ENCODE measurements at regions not wholly inside any gene's neighbourhood (a gene's known extent, or its start where the extent isn't known, plus 50 kb on each side); places are given as distances from the start of the nearest gene placed in this dataset.

DNA sequence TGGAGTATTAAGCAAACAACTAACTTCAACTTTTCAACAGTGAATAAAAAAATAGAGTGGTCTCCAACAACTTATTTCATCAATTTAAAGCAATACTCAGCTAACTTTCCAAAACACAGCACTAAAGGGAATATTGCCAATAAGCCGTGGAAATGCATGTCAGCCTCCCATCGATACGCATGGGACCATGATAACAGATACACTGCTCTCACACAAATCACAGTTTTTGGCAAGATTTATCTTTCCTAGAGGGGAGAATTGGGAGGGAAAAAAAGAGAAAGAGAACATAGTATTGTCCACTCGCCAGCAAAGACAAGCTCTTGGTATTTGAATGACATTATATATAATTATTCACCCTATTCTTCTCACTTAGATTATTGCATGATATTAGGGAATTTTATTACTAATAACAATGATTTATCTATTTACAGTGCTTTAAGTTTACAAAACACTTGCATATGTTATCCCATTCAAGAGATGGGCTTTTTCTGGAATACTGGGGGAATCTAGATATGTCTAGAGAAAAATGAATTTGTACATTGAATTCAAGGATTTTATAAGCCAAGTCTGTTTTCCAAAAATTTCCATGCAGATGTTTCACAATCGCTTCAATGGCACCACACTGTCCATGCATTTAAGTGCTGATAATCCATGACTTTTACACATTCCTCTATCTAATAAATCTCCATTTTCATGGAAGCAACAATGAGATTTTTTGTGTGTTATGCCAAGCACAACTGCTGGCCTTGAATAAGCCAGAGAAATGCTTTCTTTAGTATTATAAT is 194.0 kb upstream of the MGMT start:
- DNase-seq = no peak

DNA sequence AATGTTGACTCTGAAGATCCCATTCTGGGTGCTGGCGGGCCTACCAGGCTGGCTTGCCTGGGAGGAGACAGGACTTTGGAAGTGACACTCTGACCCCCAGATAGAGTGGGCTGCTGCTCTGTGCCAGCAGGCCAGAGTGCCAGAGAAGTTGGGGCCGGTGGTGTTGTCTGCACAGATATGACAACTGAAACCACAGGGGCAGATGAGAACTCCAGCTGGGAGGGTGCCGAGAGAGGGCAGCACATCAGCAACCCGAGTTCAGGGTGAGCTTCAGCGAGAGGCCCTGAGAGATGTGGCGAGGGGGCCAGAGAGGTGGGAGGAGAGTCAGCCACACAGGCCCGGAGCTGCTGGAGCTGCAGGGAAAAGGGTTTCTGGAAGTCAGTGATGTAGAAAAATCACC is 193.2 kb upstream of the MGMT start:
- DNase-seq = no peak

DNA sequence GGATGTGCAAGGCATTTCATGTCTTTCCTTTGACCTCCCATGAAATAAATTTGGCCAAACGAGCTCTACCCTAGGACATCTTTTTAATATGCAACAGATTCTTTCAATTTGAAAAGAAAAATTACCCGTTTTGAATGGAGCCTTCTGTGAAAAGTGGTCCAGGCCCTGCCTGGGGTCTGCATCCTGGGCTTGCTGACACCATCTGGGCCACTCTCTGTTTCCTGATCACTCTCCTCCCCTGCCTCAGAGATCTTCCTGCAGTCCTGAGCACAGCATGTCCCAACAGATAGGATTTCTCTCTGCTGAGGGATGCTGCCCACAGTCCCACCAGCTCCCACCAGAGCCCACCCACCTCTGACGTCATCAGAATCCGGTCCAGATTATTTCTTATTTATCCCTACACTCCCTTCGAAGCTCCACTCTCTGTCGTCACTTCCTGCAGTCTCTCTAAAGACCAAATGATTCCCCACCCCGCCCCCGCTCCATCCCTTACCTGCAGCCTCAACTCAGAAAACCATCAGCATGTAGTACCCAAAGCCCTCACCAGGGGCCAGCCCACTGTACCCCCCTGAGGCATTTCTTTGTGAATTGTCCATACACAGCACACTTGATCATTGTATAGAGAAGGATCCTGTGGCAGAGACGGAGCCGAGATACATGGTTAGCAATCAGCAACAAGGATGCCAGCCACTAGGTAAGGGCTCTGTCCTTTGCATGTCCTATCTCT is 192.1 kb upstream of the MGMT start:
- DNase-seq = no peak

DNA sequence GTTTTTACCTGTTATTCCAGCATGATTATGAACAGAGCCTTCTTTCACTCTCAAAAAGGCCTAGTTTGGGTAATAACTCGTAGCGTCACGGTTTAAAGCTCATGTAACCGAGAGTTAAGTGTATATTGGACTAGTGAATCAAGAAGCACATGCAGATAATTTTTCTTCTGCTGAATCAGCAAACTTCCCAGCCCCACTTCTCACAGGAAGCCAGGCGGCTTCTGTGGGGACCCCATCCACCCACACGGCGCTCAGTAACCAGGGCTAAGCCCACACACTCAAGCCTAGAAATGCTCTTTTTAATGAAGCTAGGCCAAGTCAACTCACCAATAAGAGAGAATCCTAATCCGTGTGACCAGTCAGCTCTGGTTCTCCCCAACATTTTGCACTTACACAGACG is 191.2 kb upstream of the MGMT start:
- no peak for DNase-seq

DNA sequence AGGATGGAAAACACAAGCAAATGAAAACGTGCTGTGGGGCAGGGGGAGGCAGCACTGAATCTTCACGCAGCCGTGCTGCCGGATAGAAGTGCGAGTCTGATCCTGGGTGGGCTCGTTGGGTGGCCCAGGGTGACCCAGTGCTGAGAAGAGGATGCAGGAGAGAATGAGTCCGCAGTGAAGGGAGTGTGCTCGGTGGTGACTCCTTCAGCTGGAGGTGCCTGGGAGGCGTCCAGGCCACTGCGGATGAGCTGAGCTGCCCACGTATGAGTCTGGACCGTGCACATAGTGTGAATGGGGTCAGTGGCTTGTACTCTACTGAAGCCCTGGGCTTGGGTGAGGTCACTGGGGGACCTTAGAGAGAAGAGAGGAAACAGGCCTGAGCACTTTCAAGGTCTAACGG is 190.0 kb upstream of the MGMT start:
- no peak for DNase-seq

DNA sequence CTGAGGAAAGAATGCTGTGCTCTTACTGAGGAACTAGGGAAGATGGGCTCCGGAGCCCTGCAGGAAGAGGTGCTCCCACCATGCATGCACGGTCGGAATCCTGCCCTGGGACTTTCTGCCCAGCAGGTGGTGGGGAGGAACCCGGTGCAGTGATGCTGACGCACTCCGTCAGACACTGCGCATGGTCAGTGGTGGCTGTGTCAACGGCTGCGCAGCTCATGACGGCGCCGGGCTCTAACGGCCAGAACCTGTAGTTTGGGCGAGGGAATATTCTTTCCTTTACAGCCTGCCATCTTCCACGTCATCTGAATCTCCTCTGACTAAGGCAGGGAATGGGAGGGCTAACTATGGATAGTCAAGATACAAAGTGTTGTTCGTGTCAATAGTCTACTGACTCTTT is 189.2 kb upstream of the MGMT start:
- DNase-seq = no peak

DNA sequence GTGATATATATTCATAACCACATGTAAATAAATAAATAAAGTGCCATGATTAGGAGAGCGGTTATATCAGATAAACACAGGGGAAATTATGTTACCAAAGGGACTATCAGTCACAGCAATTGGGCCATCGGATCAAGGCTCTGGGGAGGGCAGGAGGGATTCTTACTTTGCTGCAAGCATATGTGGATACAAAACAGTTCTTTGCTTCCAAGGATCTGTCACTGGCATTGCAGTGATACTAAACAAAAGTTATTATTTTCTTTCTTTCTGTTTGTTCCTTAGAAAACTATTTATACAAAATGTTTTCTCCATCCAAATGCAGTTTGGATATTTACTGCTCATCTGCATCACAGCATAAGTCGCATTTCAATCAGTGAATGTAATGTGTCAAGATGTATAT is 188.4 kb upstream of the MGMT start:
- peak in 1 of 2 donors; percentile 37 for DNase-seq

DNA sequence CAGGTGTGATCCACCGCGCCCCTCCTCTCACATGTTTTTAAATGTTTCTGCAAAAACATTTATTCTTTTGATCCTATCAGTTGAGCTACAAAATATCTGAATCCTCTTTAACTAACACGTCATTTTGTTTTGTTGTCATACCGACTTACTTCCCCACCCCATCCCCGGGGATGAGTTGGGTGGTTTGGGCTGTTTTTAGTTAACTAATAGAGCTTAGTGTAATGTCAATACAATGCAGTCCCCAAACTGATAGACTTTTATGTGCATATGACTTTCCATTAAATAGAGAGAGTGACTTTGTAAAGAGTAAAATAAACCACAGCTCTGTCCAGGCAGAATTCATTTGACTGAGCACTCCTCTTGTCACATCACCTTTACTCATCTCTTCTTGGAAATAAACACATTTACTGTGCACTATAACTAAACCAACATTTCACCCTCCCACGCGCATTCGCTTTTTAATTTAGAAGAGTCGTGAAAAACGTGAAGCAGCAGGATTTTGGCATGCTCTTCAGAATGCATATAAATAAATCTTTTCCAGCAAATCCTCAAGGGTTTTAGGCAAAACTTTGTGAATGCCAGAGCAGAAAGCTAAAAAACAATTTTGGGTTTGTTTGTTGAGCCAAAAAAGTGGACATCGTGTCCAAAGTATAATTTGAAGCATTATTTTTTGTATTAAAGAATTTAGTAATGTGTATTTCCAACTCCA is 187.4 kb upstream of the MGMT start:
- DNase-seq = no peak

DNA sequence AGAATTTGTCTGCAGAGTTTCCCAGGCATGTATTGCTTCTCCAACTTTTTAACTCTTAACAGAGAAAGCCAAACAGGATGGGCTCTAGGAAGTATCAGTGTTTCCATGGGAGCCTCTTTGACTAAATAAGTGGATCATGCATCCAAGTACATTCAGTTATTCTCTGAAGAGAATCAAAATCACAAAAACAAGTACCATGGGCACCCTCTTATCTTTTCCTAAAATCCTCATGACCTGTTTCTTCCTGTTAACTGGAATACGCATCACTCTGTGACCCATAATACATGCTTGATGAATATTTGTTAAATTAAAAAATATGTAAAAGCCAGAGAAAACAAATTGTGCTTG is 186.9 kb upstream of the MGMT start:
- no peak for DNase-seq

DNA sequence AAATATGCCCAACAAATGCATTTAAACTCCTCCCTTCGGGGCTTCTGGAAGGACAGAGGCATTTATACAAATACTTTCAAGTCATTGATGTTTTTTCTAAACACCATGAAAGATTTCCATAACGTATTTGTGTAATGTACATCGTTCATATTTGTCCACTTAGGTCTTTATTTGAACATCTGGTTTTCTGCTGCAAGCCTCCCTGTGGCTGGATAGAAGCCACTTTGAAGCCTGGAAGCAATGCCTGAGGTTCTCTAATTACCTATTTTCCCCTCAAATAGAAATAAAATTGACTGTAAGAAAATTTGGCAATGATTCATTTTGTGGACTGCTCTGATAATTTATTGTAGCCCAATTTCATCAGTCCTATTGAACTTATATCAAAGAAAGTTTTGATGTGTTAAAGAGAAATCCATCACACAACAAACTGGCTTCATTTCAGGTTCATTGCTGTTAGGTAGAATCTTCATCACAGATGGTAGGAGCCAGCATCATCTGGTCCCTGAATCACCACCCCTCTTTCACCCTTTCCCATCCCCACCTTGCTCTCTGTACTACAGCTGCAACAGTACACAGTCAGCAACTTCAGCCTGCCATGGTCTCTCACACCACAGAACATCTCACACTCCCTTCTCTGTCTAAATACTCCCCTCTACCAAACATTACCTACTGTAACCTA is 186.0 kb upstream of the MGMT start:
- DNase-seq = no peak

DNA sequence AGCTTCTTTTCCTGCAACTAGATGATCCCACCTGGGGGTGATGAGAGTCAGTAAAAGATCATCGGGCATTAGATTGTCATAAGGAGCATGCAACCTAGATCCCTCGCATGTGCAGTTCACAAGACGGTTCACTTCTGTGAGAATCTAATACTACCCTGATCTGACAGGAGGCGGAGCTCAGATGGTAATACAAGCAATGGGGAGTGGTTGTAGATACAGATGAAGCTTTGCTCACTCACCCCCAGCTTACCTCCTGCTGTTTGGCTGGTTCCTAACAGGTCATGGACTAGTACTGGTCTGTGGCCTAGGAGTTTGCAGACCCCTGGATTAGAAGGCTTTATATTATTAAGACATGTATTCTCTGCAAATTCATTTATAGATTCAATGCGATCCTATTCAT is 181.6 kb upstream of the MGMT start:
- no peak for DNase-seq

DNA sequence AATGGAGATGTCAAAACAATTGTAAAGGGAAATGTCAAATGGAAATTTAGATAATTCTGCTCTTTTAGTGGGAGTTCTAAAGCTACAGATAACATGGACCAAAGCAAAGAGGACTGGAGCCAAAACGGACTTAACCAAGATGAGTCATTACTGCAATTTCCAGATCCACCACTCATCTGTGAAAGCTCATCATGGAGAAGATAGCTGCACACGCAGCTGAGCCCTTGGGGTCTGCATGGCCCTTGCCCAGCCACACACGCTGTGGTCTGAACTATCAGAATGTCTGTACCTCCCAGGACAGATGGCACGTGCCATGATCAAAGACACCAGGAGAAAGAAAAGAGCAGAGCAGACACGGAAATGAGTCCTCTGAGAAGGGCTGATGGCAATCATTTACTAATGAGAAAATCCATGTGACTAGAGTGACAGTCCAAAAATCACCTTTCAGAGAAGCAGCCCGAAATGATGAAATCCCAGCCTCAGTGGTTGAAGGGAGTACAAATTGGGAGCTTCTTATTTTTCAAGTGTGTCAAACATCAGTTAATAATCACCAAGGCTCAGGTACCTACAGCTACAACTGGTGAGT is 177.9 kb upstream of the MGMT start:
- DNase-seq = no peak

DNA sequence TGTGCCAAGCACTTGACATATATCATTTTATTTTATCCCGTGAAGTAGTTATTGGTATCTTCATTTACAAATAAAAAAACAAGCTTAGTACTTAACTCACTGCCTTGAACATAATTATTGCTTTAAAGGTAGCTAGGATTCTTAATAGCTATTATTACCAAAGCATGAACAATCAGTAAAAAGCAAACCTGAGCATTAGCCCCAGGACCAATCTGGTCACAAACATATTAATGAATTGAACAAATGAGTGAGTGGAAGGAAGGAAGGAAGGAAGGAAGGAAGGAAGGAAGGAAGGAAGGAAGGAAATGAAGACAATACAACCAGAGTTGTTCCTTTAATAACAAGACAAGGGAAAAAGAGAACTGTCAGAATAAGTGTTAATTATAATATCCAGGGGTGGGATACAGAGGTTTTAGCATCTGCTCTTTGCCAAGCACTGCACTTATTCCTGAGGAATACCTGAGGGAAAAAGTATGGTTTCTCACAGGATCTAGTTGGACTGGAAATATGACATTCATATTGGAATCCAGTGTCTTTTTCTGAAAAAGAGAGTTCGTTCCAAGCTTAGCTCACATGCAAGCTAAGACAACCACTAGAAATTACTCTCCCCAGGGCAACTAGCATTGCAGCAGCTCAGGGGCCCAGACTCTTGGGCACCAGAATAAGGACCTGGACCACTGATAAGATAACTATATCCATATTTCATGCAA is 172.9 kb upstream of the MGMT start:
- no peak for DNase-seq

DNA sequence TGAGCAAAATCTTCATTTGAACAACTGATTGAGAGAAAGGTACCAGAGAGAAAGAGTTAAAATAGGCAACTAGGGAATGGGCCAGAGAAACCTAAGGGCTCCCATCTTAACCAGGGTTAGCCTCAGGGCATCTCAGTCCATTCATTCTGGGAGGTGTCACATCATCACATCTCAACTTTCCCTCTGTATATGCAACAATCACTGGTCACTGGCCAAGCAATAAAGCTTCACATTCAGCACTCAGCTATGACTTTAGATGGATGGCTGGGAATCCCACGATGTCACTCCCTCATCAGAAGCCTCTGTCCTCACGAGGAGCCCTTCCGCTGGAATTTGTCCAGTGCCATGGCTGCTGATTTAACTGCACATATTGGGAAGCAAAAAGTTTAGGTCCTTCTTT is 172.1 kb upstream of the MGMT start:
- no peak for DNase-seq

DNA sequence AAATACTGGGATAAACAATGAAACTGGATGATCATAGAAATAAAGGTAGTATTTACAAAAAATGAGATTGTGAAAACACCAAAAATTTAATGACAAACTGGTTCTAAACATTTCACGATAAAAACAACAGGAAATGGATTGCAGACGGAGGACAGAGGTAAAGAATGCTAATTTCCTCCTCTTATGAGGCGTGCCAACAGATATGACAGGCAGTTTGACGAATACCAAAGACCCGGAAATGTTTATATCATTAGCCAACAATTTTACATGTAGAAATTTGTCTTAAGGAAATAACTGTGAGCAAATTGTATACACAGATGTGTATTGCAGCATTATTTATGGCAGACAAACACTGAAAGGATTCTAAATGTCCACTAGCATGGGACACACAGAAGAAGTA is 162.0 kb upstream of the MGMT start:
- DNase-seq = no peak

DNA sequence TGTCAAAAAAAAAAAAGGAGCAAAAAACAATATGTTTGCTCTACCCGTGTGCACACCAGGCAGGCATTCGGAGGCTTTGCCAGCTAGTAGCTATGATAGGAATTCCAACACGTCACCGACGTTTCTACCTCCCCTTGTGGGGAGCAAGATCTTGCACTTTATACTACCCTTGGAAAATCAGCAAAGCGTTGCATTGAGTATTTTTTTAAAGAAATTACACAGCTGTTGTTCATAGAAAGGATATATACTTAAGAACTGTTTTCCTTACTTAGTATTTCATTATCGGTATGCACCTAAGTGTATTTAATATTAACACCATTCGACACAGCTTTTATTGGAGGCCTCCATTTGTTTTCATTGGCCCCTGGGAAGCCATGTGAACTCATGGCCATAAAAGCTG is 159.9 kb upstream of the MGMT start:
- DNase-seq = no peak

DNA sequence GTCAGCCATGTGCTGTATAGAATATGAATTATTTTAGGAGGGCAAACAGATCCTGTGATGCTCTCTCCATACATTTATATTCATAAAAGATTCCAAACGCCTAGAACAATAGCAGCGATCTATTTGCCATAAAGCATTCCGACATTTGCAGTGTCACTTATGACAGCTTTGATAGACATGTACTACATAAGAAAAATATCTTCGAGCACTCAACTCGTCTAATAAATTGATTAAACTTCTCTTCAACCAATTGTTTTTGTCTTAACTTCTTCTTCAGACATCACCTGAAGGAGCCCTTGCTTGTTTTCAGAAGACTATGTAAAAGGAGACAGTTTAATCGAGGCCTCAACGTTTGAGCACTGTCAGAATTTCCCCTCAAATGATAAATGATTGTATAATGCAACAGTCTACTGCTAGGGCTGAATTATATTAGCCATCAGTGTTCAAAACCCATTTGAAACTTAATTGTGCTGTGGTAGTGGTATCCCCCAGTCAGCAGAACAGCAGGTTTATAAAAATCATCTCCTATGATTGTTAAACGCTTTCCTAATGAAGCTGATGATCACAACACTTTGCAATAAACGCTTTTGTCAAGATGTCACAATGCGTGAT is 158.0 kb upstream of the MGMT start:
- DNase-seq = no peak

DNA sequence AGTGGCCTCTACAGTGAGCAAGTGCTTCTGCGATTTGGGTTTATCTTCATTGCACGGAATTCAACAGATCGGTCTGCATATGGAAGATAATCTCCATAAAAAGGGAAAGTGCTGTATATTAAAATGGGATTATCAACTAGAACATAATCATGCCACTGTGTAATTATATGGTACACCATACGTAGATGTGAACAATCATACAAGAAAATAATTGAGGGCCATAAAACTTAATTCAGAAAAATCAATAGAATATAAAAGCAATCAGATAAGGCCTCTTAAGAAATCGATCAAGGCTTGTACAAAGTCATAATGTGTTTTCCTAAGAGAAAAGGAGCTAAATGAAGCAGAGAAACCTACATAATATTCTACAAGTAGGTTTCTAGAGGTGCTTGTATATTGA is 157.5 kb upstream of the MGMT start:
- no peak for DNase-seq

DNA sequence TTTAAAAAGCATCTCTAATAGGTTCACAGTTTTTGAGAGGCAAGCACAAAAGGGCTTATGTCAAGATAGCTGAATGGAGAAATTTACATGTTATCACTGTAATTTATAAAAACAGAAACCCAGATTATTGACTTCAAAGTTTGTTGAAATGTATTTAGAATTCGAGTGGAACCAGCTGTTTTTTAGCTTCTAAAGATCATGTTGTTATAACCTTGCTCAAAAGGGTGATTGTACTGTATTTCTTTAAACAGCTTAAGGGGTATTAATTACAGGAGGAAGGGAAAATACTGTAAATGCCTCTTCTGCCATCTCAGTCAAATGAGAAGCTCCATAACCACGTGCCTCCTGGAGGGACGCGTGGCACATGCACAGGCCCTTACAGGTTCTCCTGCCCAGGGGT is 156.2 kb upstream of the MGMT start:
- DNase-seq = no peak

DNA sequence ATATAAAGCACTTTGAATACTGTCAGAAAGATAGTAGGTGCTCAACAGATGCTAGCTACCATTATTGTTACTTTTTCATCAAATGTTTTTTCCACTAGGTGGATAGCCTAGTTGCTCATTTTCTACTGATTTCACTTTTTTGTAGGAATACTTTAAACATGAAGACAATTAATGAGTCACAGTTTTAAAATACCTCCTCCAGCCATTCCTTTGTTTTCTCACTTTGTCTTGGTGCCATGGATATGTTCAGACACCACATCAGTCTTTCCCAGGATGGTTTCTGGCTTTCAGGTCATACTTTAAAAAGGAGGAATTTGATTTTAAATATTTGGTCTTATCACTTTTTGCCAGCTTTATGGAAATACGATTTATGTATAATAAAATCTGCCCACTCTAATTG is 147.1 kb upstream of the MGMT start:
- DNase-seq = no peak

DNA sequence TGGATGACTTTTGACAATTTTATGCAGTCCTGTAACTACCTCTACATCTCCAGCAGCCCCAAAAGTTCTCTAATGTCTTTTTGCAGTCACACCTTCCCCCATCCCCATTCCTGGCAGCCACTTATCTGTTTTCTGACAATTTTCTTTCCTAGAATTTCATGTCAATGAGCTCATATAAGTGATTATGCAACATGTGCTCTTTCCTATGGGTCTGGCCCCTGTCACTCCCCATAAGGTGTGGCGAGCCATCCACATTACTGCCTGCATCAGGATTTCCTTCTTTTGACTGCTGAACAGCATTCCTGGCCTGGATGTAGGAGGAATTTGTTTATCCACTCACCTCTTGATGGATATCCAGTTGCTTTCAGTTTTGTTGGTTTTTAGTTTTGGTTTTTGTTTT is 146.7 kb upstream of the MGMT start:
- no peak for DNase-seq
